ENCODE measurements at regions not wholly inside any gene's neighbourhood (a gene's known extent, or its start where the extent isn't known, plus 50 kb on each side); places are given as distances from the start of the nearest gene placed in this dataset.

DNA sequence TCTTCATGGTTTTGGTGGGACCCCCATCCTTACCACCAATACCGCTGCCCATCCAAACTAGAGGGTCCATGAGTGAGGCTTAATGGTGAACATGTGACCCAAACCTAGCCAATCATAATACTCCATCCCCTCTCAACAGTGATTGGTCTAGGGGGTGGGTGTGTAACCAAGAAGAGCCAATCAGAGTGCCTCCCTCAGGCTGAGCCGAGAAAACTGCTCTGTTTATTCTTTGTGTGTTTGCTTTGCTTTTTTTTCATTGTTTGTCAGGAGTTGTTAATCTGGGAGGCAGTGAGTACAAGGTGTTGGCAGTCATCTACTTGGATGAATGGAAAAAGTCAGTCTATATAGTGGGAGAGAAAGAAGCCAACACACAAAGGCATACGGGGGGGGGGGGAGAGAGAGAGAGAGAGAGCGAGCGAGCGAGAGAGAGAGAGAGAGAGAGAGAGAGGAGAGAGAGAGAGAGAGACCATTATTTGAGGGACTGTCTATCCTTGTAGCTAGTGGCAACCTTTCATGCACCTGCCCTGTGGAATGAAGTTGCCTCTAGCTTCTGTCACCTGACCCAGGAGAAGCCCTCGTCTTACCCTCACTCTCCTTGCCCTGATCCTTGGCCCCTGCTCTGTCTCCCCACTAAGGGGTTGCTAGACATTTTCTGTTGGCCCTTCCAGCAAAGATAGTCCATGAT, 441.7 kb downstream of the TYW1 start:
- TF ChIP-seq, protein P1, sequence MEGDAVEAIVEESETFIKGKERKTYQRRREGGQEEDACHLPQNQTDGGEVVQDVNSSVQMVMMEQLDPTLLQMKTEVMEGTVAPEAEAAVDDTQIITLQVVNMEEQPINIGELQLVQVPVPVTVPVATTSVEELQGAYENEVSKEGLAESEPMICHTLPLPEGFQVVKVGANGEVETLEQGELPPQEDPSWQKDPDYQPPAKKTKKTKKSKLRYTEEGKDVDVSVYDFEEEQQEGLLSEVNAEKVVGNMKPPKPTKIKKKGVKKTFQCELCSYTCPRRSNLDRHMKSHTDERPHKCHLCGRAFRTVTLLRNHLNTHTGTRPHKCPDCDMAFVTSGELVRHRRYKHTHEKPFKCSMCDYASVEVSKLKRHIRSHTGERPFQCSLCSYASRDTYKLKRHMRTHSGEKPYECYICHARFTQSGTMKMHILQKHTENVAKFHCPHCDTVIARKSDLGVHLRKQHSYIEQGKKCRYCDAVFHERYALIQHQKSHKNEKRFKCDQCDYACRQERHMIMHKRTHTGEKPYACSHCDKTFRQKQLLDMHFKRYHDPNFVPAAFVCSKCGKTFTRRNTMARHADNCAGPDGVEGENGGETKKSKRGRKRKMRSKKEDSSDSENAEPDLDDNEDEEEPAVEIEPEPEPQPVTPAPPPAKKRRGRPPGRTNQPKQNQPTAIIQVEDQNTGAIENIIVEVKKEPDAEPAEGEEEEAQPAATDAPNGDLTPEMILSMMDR (IDR thresholded peaks at IDR 0.05; ENCODE audit: insufficient read depth, low read length, poor library complexity, severe bottlenecking): no peak
- H3K36me3 ChIP-seq (ENCODE audit: control insufficient read depth, insufficient read depth, low read length): no peaks in the 10 kb centered on the region
- no peak for DNase-seq (ENCODE audit: extremely low read depth, insufficient read length)
- H3K4me3 ChIP-seq (replicated peaks; ENCODE audit: low read depth, low read length): no peak overlapping the region
- H3K27me3 ChIP-seq (replicated peaks; ENCODE audit: control insufficient read depth, insufficient read depth, low read length): no peaks in the 10 kb centered on the region

DNA sequence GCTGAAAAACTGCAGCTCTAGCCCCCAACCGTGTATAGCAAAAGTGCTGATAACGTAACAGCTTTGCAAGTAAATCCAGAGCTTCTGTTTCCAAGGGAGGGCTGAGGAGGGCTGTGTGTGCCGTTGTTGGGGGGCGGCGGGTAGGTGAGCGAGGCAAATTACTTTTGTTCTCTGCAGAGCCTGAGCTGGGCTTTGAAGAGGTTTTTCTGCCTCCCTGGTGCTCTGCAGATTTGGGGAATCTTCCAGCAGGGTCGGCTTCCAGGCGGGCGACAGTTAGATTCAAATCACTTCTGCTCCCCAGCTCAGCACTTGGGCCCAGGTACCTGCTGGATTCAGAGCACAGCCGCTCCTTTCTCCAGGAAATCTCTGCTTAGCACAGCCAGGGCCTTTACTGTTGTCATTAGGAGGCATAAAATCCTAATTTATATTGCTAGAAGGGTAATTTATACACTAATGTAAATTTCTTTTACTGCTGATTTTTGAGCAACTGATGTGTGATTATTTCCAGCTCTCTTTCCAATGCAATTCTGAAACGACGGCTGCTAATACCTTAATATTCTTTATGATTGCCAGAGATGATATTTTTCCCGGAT, 442.4 kb downstream of the TYW1 start:
- no peak overlapping the region for H3K4me3 ChIP-seq (replicated peaks; ENCODE audit: low read depth, low read length)
- H3K36me3 ChIP-seq (ENCODE audit: control insufficient read depth, insufficient read depth, low read length): no peaks in the 10 kb centered on the region
- no peaks in the 10 kb centered on the region for H3K27me3 ChIP-seq (replicated peaks; ENCODE audit: control insufficient read depth, insufficient read depth, low read length)
- no peak for DNase-seq (ENCODE audit: extremely low read depth, insufficient read length)
- TF ChIP-seq, protein P1 (IDR thresholded peaks at IDR 0.05; ENCODE audit: insufficient read depth, low read length, poor library complexity, severe bottlenecking): no peak

DNA sequence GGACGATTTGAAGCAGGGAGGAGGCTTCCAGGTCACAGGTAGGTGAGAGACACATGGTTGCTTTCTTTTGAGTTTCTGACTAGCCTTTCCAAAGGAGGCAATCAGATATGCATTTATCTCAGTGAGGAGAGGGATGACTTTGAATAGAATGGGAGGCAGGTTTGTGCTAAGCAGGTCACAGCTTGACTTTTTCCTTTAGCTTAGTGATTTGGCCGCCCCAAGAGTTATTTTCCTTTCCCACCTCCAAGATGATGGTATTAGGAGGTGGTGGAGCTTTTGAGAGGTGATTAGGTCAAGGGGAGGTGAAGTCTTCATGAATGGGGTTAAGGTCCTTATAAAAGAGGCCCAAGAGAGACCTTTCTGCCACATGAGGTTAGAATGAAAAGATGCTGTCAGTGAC, 443.7 kb downstream of the TYW1 start:
- Histone ChIP-seq H3K36me3 (ENCODE audit: control insufficient read depth, insufficient read depth, low read length) (no peaks in the 10 kb centered on the region), H3K4me3 (replicated peaks; ENCODE audit: low read depth, low read length) (no peak overlapping the region), H3K27me3 (replicated peaks; ENCODE audit: control insufficient read depth, insufficient read depth, low read length) (no peaks in the 10 kb centered on the region)
- TF ChIP-seq, protein P1 (IDR thresholded peaks at IDR 0.05; ENCODE audit: insufficient read depth, low read length, poor library complexity, severe bottlenecking): no peak
- no peak for DNase-seq (ENCODE audit: extremely low read depth, insufficient read length)

DNA sequence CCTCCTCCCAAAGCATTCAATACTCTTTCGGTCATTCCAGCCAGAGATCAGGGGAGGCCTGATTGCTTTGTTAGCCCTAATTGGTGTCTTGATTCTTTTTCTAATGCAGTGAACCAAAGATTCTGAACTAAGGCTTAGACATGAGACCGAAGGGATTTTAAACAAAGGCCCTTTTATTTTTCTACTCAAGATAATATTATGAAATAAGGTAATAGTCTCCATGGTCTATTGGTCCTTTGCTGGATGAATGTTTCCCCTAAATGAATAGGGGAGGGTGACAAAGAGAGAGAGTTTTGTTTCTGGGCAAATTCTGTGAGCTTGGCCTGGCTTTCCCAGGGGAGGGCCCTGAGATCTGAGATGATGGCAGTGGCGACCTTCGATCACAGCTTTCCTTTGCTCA, 449.1 kb downstream of the TYW1 start:
- H3K4me3 ChIP-seq (replicated peaks; ENCODE audit: low read depth, low read length): no peak overlapping the region
- no peaks in the 10 kb centered on the region for H3K36me3 ChIP-seq (ENCODE audit: control insufficient read depth, insufficient read depth, low read length)
- no peak for DNase-seq (ENCODE audit: extremely low read depth, insufficient read length)
- no peaks in the 10 kb centered on the region for H3K27me3 ChIP-seq (replicated peaks; ENCODE audit: control insufficient read depth, insufficient read depth, low read length)
- TF ChIP-seq, protein P1 (IDR thresholded peaks at IDR 0.05; ENCODE audit: insufficient read depth, low read length, poor library complexity, severe bottlenecking): no peak

DNA sequence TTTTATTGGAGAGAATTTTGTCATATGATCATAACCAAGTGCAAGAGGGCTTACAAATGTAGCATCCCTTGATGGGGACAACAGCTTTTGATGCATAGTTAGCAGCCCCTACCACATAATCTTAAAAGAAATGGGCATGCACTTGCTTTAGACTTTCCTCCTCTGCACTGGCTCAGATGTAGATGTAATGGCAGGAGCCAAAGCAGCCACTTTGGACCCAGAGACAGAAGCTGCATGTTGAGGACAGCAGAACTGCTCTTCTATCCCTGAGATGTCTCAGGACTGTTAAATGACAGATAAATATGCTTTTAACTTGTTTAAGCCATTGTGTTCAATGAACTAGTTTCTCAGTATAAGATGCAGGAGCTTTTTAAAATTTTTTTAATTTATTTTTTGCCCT, 450.7 kb downstream of the TYW1 start:
- DNase-seq (ENCODE audit: extremely low read depth, insufficient read length): no peak
- Histone ChIP-seq H3K36me3 (ENCODE audit: control insufficient read depth, insufficient read depth, low read length) (no peaks in the 10 kb centered on the region), H3K4me3 (replicated peaks; ENCODE audit: low read depth, low read length) (no peak overlapping the region), H3K27me3 (replicated peaks; ENCODE audit: control insufficient read depth, insufficient read depth, low read length) (no peaks in the 10 kb centered on the region)
- TF ChIP-seq, protein P1 (IDR thresholded peaks at IDR 0.05; ENCODE audit: insufficient read depth, low read length, poor library complexity, severe bottlenecking): no peak

Data from GM06990 (cell line).